Stimulated activated naive B cell treated with anti-CD40 and anti-IgM and Interleukin-4, amounts not matched to agents 10 μg/mL and 1 μg/mL and 100 μg/mL, for 72 hours (primary cell): ENCODE measurements at regions not wholly inside any gene's neighbourhood (a gene's known extent, or its start where the extent isn't known, plus 50 kb on each side); places are given as distances from the start of the nearest gene placed in this dataset.

Source experiments
- ATAC-seq, 2 donors: fragments of 150-1000 bp; cut with Tn5 transposase; replicated peaks; 2 replicates each; pipeline ENCODE4 v1.10.0; 2021; ENCODE audit warnings: moderate library complexity in 1 of 2
- DNase-seq: peaks from one replicate; pipeline ENCODE4 v3.0.0; 2021
- H3K27ac Mint-ChIP-seq: one replicate; pipeline ENCODE4 v1.8.0; 2022; ENCODE audit warnings: mild to moderate bottlenecking, mixed read lengths
- H3K27me3 Mint-ChIP-seq, 2 donors: one replicate each; pipeline ENCODE4 v1.8.0; 2022; ENCODE audit warnings: mixed read lengths in 2 of 2
- H3K36me3 Mint-ChIP-seq, 2 donors: one replicate each; pipeline ENCODE4 v1.8.0; 2022; ENCODE audit warnings: mixed read lengths in 2 of 2, mild to moderate bottlenecking in 1 of 2
- H3K4me1 Mint-ChIP-seq, 2 donors: one replicate each; pipeline ENCODE4 v1.8.0; 2022; ENCODE audit warnings: mixed read lengths in 2 of 2, mild to moderate bottlenecking in 1 of 2
- H3K4me3 Mint-ChIP-seq, 2 donors: one replicate each; pipeline ENCODE4 v1.8.0; 2022; ENCODE audit warnings: mild to moderate bottlenecking in 2 of 2, mixed read lengths in 2 of 2, moderate library complexity in 1 of 2
- H3K9me3 Mint-ChIP-seq, 2 donors: one replicate each; pipeline ENCODE4 v1.8.0; 2022; ENCODE audit warnings: mixed read lengths in 2 of 2, mild to moderate bottlenecking in 1 of 2

DNA sequence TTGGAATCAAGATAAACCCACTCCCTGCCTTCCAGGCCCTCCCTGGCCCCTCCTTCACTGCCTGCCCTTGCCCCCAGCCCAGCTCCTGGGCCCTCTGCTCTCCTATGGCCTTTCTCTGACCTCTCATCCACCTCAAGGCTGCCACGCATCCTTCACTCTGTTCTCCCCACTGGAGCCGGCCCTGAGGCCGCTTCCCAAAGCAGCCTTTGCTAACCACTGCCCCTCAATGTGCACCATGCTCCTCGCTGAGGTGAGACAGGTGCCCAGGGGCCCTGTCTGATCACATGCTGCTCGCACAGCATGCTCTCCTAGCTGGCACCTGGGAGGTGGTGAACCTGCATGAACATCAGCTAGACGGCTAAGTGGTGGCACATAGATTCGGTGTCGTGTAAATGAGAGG, 138.5 kb upstream of the RET start:
- H3K27ac Mint-ChIP-seq = no peak overlapping the region
- no peak for ATAC-seq

GRCh38 chr10:42939237-42939636, 137.6 kb upstream of the RET start:
- Mint-ChIP-seq H3K4me3 (no peak overlapping the region), H3K27ac (no peak overlapping the region), H3K27me3 (peaks cover 20 to 28% of the 10 kb centered on the region in 2 donors), H3K4me1 (peaks cover 3 to 5% of the 10 kb centered on the region in 2 donors), H3K9me3 (no peaks in the 10 kb centered on the region), H3K36me3 (no peaks in the 10 kb centered on the region)
- ATAC-seq (no peak), DNase-seq (no peak)

More for the DNA sequence above, 138.5 kb upstream of the RET start:
- DNase-seq = no peak
- no peaks in the 10 kb centered on the region for H3K36me3 Mint-ChIP-seq
- H3K27me3 Mint-ChIP-seq = peaks cover 23 to 37% of the 10 kb centered on the region in 2 donors
- H3K4me3 Mint-ChIP-seq = no peak overlapping the region
- no peaks in the 10 kb centered on the region for H3K9me3 Mint-ChIP-seq
- peaks cover 10 to 14% of the 10 kb centered on the region in 2 donors for H3K4me1 Mint-ChIP-seq

DNA sequence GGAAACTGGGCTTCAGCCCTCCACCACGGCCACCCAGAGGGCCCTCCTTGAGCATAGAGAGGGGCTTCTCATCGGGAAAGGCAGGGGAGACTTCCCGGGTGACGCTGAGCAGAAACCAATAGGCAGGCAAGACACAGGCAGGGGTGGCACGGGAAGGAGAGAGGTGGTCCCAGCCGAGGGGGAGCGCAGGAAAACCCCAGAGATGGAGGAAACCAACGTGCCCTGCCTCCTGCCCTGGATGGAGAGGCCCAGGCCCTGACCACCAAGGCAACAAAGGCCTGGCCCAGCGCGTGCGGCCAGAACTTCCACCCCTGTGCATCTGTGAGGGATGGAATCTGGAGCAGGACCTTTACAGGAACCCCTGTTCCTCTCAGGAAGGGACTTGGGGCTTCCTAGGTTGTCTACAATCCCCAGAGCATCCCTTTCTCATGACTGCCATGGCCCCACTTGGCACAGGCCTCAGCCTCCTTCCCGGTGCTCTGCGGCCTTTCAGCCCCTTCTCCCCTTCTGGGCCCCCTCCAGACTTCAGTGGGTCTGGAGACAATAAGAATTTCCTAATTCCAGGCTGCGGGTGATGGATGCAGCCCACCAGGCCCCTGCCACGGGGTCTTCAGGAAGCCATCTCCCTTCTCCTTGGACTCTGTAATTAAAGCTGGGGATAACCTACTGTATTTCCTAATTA, 137.0 kb upstream of the RET start:
- DNase-seq (no peak), ATAC-seq (no peak)
- H3K27me3 Mint-ChIP-seq = peaks cover 15 to 22% of the 10 kb centered on the region in 2 donors
- no peaks in the 10 kb centered on the region for H3K36me3 Mint-ChIP-seq
- H3K27ac Mint-ChIP-seq = no peak overlapping the region
- no peak overlapping the region for H3K4me3 Mint-ChIP-seq
- H3K9me3 Mint-ChIP-seq = no peaks in the 10 kb centered on the region
- no peaks in the 10 kb centered on the region for H3K4me1 Mint-ChIP-seq

DNA sequence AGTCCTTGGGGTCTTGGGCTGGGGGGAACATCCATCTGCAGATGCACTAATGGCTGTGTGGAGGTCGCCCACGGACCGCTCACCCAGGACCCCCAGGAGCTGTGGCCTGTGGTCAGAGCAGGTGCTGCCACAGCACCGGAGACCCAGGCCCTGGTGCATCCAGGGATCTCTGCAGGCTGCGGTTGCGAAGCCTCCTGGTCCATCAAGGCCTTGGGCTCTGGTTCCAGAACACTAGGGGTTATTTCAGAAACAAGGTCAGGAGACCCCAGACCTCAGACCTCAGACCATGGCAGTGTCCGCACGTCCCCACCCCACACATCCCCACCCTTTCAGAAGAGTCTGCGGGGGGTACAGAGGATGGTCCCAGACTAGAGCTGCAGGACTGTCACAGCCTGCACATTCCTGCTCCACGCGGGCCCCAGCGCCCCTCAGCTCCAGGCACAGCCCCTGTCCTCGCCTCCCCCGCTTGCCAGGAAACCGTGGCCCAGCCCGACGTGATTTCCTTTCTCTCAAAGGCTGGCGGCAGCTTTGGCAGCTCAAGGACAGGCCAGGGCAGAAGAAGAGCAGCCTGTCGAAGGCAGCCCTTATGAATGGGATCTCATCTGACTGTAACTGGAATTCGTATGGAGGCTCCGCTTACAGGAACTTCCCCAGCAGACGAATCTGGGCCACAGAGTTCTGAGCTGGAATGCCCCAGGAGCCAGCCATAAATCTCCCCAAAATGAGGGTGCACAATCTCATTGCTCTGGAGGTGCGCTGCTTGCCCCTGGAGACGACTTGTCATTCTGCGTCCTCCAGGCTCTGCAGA, 136.2 kb upstream of the RET start:
- no peak overlapping the region for H3K27ac Mint-ChIP-seq
- no peak for ATAC-seq
- no peak overlapping the region for H3K4me3 Mint-ChIP-seq
- DNase-seq = no peak
- no peaks in the 10 kb centered on the region for H3K36me3 Mint-ChIP-seq
- H3K9me3 Mint-ChIP-seq = no peaks in the 10 kb centered on the region
- no peaks in the 10 kb centered on the region for H3K4me1 Mint-ChIP-seq
- H3K27me3 Mint-ChIP-seq = peaks cover 6 to 15% of the 10 kb centered on the region in 2 donors

GRCh38 chr10:42941295-42941644, 135.6 kb upstream of the RET start:
- no peaks in the 10 kb centered on the region for H3K4me1 Mint-ChIP-seq
- H3K36me3 Mint-ChIP-seq = no peaks in the 10 kb centered on the region
- no peak for ATAC-seq
- DNase-seq = no peak
- H3K4me3 Mint-ChIP-seq = no peak overlapping the region
- peaks cover 6 to 10% of the 10 kb centered on the region in 2 donors for H3K27me3 Mint-ChIP-seq
- no peaks in the 10 kb centered on the region for H3K9me3 Mint-ChIP-seq
- no peak overlapping the region for H3K27ac Mint-ChIP-seq

- Mint-ChIP-seq H3K4me1 (no peaks in the 10 kb centered on the region), H3K4me3 (no peak overlapping the region), H3K36me3 (no peaks in the 10 kb centered on the region), H3K27me3 (peaks cover 6 to 7% of the 10 kb centered on the region in 2 donors), H3K27ac (no peak overlapping the region), H3K9me3 (no peaks in the 10 kb centered on the region)
- ATAC-seq = no peak
- DNase-seq = no peak
These were observed 135.1 kb upstream of the RET start for GRCh38 chr10:42941790-42942189.

GRCh38 chr10:42942279-42942950, 134.5 kb upstream of the RET start:
- peaks cover 0 to 2% of the 10 kb centered on the region in 2 donors for H3K9me3 Mint-ChIP-seq
- H3K4me3 Mint-ChIP-seq = no peak overlapping the region
- ATAC-seq (no peak), DNase-seq (no peak)
- no peak overlapping the region for H3K27ac Mint-ChIP-seq
- H3K36me3 Mint-ChIP-seq = no peaks in the 10 kb centered on the region
- H3K4me1 Mint-ChIP-seq = no peaks in the 10 kb centered on the region
- peaks cover 6 to 7% of the 10 kb centered on the region in 2 donors for H3K27me3 Mint-ChIP-seq

- no peak for DNase-seq
- H3K9me3 Mint-ChIP-seq = peaks cover 0 to 4% of the 10 kb centered on the region in 2 donors
- peaks cover 6 to 7% of the 10 kb centered on the region in 2 donors for H3K27me3 Mint-ChIP-seq
- no peak overlapping the region for H3K27ac Mint-ChIP-seq
- H3K4me3 Mint-ChIP-seq = no peak overlapping the region
- no peaks in the 10 kb centered on the region for H3K36me3 Mint-ChIP-seq
- no peaks in the 10 kb centered on the region for H3K4me1 Mint-ChIP-seq
- ATAC-seq = no peak
These were observed 133.6 kb upstream of the RET start for GRCh38 chr10:42943025-42943818.

DNA sequence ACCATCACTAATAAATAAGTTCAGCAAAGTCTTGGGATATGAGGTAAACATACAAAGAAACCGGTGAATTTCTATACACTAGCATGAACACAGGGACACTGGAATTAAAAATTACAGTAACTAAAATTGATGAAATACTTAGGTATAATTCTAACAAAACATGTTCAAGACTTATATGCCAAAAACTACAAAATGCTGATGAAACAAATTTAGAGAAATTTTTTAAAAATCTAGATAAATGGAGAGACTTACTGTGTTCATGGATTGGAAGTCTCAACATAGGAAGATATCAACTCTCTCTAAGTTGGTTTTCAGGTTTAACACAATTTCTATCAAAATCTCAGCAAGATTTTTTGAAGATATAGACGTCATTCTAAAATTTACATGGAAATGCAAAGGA, 128.8 kb upstream of the RET start:
- Mint-ChIP-seq H3K27me3 (peaks cover 0 to 6% of the 10 kb centered on the region in 2 donors), H3K4me1 (no peaks in the 10 kb centered on the region), H3K4me3 (no peak overlapping the region), H3K36me3 (no peaks in the 10 kb centered on the region), H3K27ac (no peak overlapping the region), H3K9me3 (peaks cover 0 to 4% of the 10 kb centered on the region in 2 donors)
- ATAC-seq (no peak), DNase-seq (no peak)

DNA sequence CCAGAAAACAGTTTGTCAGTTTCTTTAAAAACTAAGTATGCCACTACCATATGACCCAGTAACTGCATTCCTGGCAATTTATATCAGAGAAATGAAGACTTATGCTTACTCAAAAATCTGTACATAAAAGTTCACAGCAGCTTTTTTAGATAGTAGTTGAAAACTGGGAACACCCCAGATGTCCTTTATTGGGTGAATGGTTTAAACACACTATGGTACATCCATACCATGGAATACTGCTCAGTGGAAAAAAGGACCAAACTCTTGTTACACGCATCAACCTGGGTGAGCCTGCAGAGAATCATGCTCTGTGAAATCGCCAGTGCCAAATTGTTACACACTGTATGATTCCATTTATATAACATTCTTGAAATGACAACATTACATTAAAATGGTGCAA, 127.6 kb upstream of the RET start:
- no peak overlapping the region for H3K27ac Mint-ChIP-seq
- H3K36me3 Mint-ChIP-seq = no peaks in the 10 kb centered on the region
- no peaks in the 10 kb centered on the region for H3K27me3 Mint-ChIP-seq
- DNase-seq (no peak), ATAC-seq (no peak)
- no peaks in the 10 kb centered on the region for H3K4me1 Mint-ChIP-seq
- H3K9me3 Mint-ChIP-seq = peaks cover 0 to 4% of the 10 kb centered on the region in 2 donors
- H3K4me3 Mint-ChIP-seq = no peak overlapping the region

- peaks cover 0 to 4% of the 10 kb centered on the region in 2 donors for H3K9me3 Mint-ChIP-seq
- DNase-seq = no peak
- no peak for ATAC-seq
- no peaks in the 10 kb centered on the region for H3K4me1 Mint-ChIP-seq
- H3K27me3 Mint-ChIP-seq = no peaks in the 10 kb centered on the region
- H3K4me3 Mint-ChIP-seq = no peak overlapping the region
- H3K27ac Mint-ChIP-seq = no peak overlapping the region
- no peaks in the 10 kb centered on the region for H3K36me3 Mint-ChIP-seq
These were observed 126.0 kb upstream of the RET start for GRCh38 chr10:42950606-42951485.

DNA sequence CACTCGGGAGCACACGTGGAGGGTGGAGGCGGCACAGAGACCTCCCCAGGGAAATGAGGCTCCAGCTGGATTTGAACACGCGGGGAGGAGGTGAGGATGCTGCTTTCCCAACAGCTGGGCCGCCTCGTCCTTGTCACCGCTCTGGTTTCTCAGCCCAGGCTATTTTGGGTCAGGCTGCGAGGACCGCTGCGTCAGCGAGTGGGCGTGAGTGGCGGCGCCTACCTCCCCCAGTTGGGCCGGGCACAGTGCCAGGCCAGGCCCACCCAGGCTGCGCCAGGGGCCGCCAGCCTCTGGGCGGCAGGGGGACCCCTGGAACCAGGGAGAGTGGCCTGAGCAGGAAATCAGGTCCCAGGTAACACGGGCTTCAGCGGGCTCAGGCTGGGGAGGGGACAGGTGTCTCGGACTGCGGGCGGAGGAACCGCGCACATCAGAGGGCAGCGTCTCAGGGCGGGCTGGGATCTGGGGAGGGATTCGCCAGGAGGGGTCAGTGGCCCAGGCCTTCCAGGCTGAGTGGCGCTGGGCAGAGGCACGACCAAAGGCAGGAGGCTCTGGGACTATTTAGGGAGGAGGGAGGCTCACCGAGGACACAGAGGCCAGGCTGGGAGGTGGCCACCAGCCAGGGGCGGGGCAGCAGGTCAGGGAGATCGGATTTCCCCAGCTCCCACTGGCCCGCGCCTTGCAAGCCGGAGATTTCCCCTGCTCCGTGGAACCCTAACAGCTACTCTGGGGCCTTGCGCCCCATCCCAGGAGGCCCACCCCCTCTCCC, 125.2 kb upstream of the RET start:
- Mint-ChIP-seq H3K36me3 (no peaks in the 10 kb centered on the region), H3K9me3 (peaks cover 0 to 4% of the 10 kb centered on the region in 2 donors), H3K27me3 (no peaks in the 10 kb centered on the region), H3K27ac (no peak overlapping the region), H3K4me3 (no peak overlapping the region), H3K4me1 (no peaks in the 10 kb centered on the region)
- no peak for DNase-seq
- no peak for ATAC-seq

GRCh38 chr10:42952349-42952748, 124.5 kb upstream of the RET start:
- Mint-ChIP-seq H3K27me3 (no peaks in the 10 kb centered on the region), H3K9me3 (peaks cover 0 to 5% of the 10 kb centered on the region in 2 donors), H3K36me3 (no peaks in the 10 kb centered on the region), H3K27ac (no peak overlapping the region), H3K4me1 (no peaks in the 10 kb centered on the region), H3K4me3 (no peak overlapping the region)
- DNase-seq (no peak), ATAC-seq (no peak)
